Suppressor macrophage (primary cell): ENCODE measurements at regions not wholly inside any gene's neighbourhood (a gene's known extent, or its start where the extent isn't known, plus 50 kb on each side); places are given as distances from the start of the nearest gene placed in this dataset.
"Not testable (repeated sequence)": the region's sequence is repeated elsewhere in the genome, so short reads cannot be mapped to it uniquely, and the experiment has no call there.

Experiments used
- DNase-seq, 4 experiments: peaks; one replicate each; pipeline ENCODE4 v3.0.0-alpha.2; 2020 to 2022

- no peak for DNase-seq
Measured at GRCh38 chr5:167414611-167415010, 876.8 kb upstream of the WWC1 start.

GRCh38 chr5:167415779-167416746 is 875.4 kb upstream of the WWC1 start:
- no peak for DNase-seq

DNA sequence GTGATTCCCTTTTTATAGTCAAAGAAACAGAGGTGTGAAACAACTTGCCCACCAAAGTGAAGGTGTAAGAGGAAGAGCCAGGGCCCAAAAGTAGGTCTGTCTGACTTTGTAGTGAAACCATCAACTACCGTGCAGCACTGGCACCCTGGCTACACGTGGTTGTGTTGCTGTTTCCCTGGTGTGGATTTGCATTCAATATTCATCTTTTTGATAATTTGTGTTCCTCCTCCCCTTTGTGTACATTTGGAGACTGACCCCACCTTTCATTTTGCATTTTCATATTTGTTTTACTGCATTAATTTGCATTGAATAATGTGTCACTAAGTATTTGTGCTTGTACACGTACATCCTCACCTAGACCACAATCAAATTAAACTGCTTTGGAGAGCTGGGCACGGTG is 873.8 kb upstream of the WWC1 start:
- no peak for DNase-seq

- DNase-seq = no peak
Measured at GRCh38 chr5:167425161-167425560, 866.3 kb upstream of the WWC1 start.

- no peak for DNase-seq
Measured at GRCh38 chr5:167426501-167426900, 864.9 kb upstream of the WWC1 start.

GRCh38 chr5:167427641-167428040 is 863.8 kb upstream of the WWC1 start:
- DNase-seq = not testable (repeated sequence)

DNA sequence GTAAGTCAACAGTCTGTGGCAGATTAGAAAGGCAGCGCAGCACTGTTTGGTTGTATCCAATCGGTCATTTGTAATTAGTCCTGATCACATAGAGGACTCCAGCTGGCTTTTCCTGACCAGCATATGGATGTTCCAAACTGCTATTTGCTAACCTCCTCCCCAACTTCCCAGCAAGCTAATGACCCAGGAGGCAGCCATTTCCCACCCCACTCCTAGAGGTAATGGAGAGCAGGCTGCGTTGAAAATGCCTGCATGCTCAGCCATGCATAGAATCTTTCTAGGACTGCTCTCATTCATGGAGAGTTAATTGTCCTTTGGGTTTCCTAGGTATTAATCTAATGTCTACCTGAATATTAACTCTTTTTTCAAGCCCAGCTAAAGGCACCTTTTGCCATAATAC is 850.6 kb upstream of the WWC1 start:
- no peak for DNase-seq

GRCh38 chr5:167442922-167443321 is 848.5 kb upstream of the WWC1 start:
- DNase-seq = no peak

DNA sequence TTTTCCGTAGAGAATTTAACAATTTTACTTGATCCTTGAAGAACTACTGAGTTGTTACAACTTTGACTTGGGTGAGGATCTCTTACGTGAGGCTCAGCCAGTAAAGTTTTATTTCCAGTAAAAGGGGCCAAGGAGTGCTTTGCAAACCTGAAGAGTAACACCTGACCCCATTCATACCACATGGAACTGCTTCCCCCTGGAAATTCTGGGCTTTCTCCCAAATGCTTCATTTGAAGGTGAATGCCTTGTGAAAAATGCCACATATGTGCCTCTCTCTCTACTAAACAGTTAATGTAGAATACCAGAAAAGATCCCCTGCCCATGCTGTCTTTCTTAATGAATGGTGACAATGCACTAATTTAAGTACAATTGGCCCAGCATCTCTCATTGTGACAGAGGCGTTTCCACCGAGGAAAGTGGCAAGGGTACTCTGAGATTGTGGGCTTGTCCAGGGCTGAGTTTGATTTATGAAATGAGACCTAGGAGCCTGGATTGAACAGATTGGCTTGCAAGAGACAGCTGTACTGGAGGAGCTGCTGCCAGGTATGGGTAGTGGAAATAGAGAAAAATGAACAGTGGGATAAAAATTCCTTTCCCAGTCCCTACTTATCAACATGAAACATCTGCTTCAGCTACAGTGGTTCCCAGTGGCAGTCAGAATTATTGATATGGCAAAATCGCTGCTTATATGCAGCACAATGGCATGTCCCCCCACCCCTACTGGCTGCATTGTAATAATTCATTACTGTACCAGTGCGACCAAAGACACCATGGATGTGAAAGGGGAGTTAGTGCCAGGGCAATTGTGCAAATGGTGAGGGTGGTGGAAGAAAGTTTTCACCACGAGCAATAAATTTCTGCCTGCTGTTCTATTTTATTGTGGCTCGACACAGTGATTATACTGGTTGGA is 843.7 kb upstream of the WWC1 start:
- DNase-seq = no peak

DNA sequence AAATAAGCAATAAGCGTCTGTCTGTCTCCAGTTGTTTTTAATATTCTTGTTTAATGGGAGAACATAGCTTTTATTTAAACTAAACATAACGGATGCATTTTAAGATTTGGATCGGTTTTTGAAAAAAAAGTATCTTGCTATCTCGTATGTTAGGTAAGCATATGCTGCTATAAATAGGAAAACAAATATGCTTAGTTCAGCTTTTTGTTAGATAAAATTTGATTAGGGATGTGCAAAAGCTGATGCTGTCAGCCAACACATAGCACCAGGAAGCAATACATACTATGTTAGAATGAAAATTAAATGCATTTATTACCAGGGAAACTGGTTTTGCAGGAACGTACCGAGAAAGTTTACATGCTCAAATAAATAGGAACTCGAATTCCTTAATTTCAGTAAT is 843.1 kb upstream of the WWC1 start:
- no peak for DNase-seq

DNA sequence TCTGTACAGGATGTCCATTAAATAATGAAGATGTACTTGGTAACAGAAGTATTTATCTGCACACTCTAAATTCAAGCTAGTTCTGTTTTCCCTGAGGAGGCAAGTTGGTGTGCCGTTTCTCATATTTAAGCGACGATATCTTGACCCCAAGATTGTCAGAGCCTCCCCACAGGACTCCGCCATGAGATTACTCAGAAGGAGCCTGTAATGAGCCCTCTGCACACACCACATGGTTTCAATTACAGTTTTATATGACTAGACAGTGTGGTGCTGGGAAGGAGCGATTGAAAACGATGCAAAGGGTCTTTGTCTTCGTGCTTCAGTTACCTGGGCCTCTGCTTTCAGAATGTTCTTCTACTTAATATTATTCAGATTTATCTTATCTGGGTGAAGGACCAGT is 840.4 kb upstream of the WWC1 start:
- no peak for DNase-seq

DNA sequence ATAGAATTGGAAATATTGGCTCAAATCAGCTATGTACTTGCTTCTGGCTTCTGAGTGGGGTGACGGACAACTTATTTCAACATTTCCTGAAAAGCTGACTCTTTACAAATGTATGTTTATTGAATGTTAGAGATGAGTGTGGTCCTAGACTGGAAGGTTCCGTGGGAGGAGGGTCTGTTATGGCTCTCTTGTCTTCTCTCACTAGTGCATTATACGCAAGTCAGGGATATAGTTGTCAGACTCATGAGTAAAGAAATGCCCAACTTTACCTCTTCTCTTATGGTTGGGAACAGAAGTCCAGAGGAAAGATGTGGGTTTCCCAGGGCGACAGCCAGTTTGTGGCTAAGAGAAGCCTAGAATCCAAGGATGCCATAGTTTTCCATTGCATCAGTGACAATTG is 839.3 kb upstream of the WWC1 start:
- DNase-seq = no peak

- no peak for DNase-seq
Measured at GRCh38 chr5:167453246-167454030, 838.0 kb upstream of the WWC1 start.

- no peak for DNase-seq
Measured at GRCh38 chr5:167458412-167458811, 833.0 kb upstream of the WWC1 start.

GRCh38 chr5:167460449-167461020 is 830.9 kb upstream of the WWC1 start:
- DNase-seq = no peak

DNA sequence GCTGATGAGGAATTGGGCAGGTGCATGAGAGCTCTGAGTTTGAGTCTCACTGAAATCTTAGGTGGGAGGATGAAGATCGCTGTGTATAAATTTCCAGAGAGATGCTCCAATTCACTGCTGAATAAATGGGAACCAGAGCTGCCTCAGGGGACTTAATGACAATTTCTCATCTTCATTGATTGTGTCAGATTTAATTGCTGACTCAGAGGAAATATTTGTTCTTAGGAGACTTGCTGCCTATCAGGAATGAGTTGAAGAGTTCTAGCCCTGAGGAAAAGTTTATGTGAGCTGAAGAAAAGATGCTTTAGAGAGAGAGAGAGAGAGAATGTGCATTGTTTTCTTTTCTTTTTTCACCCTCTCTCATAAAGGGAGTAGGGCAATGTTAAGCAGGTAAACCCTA is 827.5 kb upstream of the WWC1 start:
- no peak for DNase-seq

- DNase-seq = no peak
Measured at GRCh38 chr5:167466992-167467391, 824.5 kb upstream of the WWC1 start.

GRCh38 chr5:167472566-167473108 is 818.8 kb upstream of the WWC1 start:
- no peak for DNase-seq

GRCh38 chr5:167478188-167478587 is 813.3 kb upstream of the WWC1 start:
- no peak for DNase-seq

- no peak for DNase-seq
Measured at GRCh38 chr5:167479779-167480178, 811.7 kb upstream of the WWC1 start.

- no peak for DNase-seq
Measured at GRCh38 chr5:167481345-167481744, 810.1 kb upstream of the WWC1 start.

DNA sequence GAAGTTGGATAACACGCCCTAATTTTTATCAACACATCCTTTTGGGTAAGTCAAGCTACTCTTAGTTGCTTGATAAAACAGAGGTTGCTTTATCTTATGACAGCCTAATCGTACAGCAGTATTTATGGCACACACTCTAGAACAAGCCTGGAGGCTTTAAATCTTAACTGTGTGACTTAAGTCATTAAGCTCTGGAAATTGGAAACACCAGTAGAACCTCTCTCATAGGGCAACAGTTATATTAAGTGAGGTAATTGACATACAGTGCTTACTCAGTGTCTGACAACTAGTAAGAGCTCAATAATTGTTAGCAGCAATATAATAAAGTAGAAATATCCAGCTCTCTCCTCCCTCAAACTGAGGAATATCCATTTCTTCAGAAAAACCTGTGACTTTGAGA is 808.9 kb upstream of the WWC1 start:
- DNase-seq = no peak
